ENCODE measurements at regions not wholly inside any gene's neighbourhood (a gene's known extent, or its start where the extent isn't known, plus 50 kb on each side); places are given as distances from the start of the nearest gene placed in this dataset.

- DNase-seq (peak; percentile 8), ATAC-seq (no peak)
- ChIA-PET POLR2A (ENCODE audit: unreplicated experiment) (no interaction called here), CTCF (no interaction called here)
- Histone ChIP-seq H3K4me3 (ENCODE audit: low read length) (no peak overlapping the region), H3K36me3 (ENCODE audit: low read depth, low read length) (no peaks in the 10 kb centered on the region), H3K9ac (ENCODE audit: low read length) (no peak overlapping the region), H3K9me3 (ENCODE audit: low read length) (no peaks in the 10 kb centered on the region), H3F3A (ENCODE audit: low read length, unreplicated experiment) (no peaks in the 10 kb centered on the region), H3K79me2 (ENCODE audit: low read length) (no peaks in the 10 kb centered on the region), H4K20me1 (ENCODE audit: low read length) (no peaks in the 10 kb centered on the region), H3K4me1 (ENCODE audit: insufficient read depth, low read length) (no peaks in the 10 kb centered on the region), H3K4me2 (ENCODE audit: low read length) (no peak overlapping the region), H3K9me2 (replicated peaks; ENCODE audit: low read length) (no peaks in the 10 kb centered on the region), H3K27ac (ENCODE audit: low read length) (no peak overlapping the region), H3K27me3 (ENCODE audit: low read length) (no peaks in the 10 kb centered on the region), H2AFZ (ENCODE audit: low read length) (no peak overlapping the region)
- no TSS peak for BruUV-seq (replicated peaks)
- intact Hi-C loops (cut with micrococcal nuclease) = no loop called here
- no peak; the same call in 1 of the 2 replicates for TF ChIP-seq CTCF (conservative IDR thresholded peaks at IDR 0.05; ENCODE audit: low read depth, low read length)
- TF ChIP-seq EZH2phosphoT487 (IDR thresholded peaks at IDR 0.05; ENCODE audit: borderline replicate concordance, low read length) = no peak
Measured at GRCh38 chr4:133584714-133585113, 435.6 kb downstream of the PCDH10 start.

GRCh38 chr4:133581996-133582619 lies 433.0 kb downstream of the PCDH10 start:
- no peak for DNase-seq
- H3F3A ChIP-seq (ENCODE audit: low read length, unreplicated experiment) = no peaks in the 10 kb centered on the region
- no peaks in the 10 kb centered on the region for H3K9me3 ChIP-seq (ENCODE audit: low read length)
- intact Hi-C loops (cut with micrococcal nuclease) = no loop called here
- no peak overlapping the region for H3K27ac ChIP-seq (ENCODE audit: low read length)
- no peaks in the 10 kb centered on the region for H3K9me2 ChIP-seq (replicated peaks; ENCODE audit: low read length)
- no peak overlapping the region for H3K9ac ChIP-seq (ENCODE audit: low read length)
- no peak overlapping the region for H3K4me3 ChIP-seq (ENCODE audit: low read length)
- H3K36me3 ChIP-seq (ENCODE audit: low read depth, low read length) = no peaks in the 10 kb centered on the region
- no TSS peak for BruUV-seq (replicated peaks)
- ChIA-PET POLR2A (ENCODE audit: unreplicated experiment) (no interaction called here), CTCF (no interaction called here)
- TF ChIP-seq CTCF (conservative IDR thresholded peaks at IDR 0.05; ENCODE audit: low read depth, low read length) (no peak), EZH2 (IDR thresholded peaks at IDR 0.05; ENCODE audit: low read length, unreplicated experiment) (no peak)
- H2AFZ ChIP-seq (ENCODE audit: low read length) = no peak overlapping the region
- no peaks in the 10 kb centered on the region for H3K4me1 ChIP-seq (ENCODE audit: insufficient read depth, low read length)
- no peak overlapping the region for H3K4me2 ChIP-seq (ENCODE audit: low read length)
- no peak for ATAC-seq
- H4K20me1 ChIP-seq (ENCODE audit: low read length) = no peaks in the 10 kb centered on the region
- H3K79me2 ChIP-seq (ENCODE audit: low read length) = no peaks in the 10 kb centered on the region
- no peaks in the 10 kb centered on the region for H3K27me3 ChIP-seq (ENCODE audit: low read length)

DNA sequence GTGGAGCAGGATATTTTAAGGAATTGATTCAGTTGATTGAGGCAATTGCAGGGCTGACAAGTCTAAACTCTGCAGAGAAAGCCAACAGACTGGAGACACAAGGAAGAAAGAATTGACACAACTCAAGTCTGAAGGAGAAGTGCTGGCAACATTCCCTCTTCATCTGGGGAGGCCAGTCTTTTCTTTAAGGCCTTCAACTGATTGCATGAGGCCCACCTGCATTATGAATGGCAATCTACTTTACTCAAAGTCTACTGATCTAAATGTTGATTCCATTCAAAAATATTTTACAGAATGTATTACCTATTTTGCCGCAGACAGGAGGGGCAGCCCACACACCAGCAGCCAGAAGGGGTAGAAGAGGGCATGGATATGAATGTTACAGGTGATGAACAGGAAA lies 425.2 kb downstream of the PCDH10 start:
- Histone ChIP-seq H3K9me2 (replicated peaks; ENCODE audit: low read length) (no peaks in the 10 kb centered on the region), H3K4me3 (ENCODE audit: low read length) (no peak overlapping the region), H2AFZ (ENCODE audit: low read length) (no peak overlapping the region), H3K4me1 (ENCODE audit: insufficient read depth, low read length) (no peaks in the 10 kb centered on the region), H3F3A (ENCODE audit: low read length, unreplicated experiment) (no peaks in the 10 kb centered on the region), H3K36me3 (ENCODE audit: low read depth, low read length) (no peaks in the 10 kb centered on the region), H3K27me3 (ENCODE audit: low read length) (no peaks in the 10 kb centered on the region), H3K4me2 (ENCODE audit: low read length) (no peak overlapping the region), H4K20me1 (ENCODE audit: low read length) (no peaks in the 10 kb centered on the region), H3K9me3 (ENCODE audit: low read length) (no peaks in the 10 kb centered on the region), H3K27ac (ENCODE audit: low read length) (no peak overlapping the region), H3K9ac (ENCODE audit: low read length) (no peak overlapping the region), H3K79me2 (ENCODE audit: low read length) (no peaks in the 10 kb centered on the region)
- TF ChIP-seq CTCF (conservative IDR thresholded peaks at IDR 0.05; ENCODE audit: low read depth, low read length) (no peak), EZH2 (IDR thresholded peaks at IDR 0.05; ENCODE audit: low read length, unreplicated experiment) (no peak), EZH2phosphoT487 (IDR thresholded peaks at IDR 0.05; ENCODE audit: borderline replicate concordance, low read length) (no peak)
- no peak for ATAC-seq
- no peak for DNase-seq
- no TSS peak for BruUV-seq (replicated peaks)
- intact Hi-C loops (cut with micrococcal nuclease) = no loop called here
- CTCF ChIA-PET = no interaction called here
- POLR2A ChIA-PET (ENCODE audit: unreplicated experiment) = no interaction called here

All from PC-3 (cell line).